ENCODE measurements at regions not wholly inside any gene's neighbourhood (a gene's known extent, or its start where the extent isn't known, plus 50 kb on each side); places are given as distances from the start of the nearest gene placed in this dataset.
"Not testable (repeated sequence)": the region's sequence is repeated elsewhere in the genome, so short reads cannot be mapped to it uniquely, and the experiment has no call there.

DNA sequence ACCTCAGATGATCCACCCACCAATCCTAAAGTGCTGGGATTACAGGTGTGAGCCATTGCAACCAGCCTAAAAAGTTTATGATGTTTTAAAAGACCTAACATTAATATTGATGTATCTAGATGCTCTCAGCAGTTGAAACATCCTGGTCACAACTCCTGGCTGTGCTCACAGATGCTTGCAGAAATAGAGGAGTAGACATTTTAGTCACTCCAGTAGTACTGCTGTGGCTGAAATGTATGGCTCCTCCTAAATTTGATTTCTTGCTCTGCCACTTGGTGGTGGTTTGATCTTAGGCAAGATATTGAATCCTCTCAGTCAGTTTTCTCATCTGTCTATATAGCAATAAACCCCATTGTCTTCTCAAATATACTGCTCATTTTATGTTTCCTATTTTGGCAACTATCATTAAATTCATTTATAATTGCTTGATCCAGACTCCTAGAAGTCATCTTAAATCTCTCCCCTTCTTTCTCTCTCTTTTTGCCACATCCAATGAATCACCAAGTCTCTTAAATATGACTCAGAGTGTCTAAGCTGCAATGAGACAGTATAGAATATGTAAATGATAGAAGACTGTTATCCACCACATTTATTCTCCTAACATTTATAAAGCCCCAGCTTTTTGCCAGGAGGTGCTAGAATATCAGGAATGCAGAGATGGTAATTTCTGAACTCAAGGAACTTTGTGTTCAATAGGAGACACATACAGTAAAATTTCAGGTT lies 78.1 kb upstream of the NRBF2 start:
- H3K27ac ChIP-seq (ENCODE audit: poor library complexity, severe bottlenecking): no peak overlapping the region
- TF ChIP-seq, protein P1, sequence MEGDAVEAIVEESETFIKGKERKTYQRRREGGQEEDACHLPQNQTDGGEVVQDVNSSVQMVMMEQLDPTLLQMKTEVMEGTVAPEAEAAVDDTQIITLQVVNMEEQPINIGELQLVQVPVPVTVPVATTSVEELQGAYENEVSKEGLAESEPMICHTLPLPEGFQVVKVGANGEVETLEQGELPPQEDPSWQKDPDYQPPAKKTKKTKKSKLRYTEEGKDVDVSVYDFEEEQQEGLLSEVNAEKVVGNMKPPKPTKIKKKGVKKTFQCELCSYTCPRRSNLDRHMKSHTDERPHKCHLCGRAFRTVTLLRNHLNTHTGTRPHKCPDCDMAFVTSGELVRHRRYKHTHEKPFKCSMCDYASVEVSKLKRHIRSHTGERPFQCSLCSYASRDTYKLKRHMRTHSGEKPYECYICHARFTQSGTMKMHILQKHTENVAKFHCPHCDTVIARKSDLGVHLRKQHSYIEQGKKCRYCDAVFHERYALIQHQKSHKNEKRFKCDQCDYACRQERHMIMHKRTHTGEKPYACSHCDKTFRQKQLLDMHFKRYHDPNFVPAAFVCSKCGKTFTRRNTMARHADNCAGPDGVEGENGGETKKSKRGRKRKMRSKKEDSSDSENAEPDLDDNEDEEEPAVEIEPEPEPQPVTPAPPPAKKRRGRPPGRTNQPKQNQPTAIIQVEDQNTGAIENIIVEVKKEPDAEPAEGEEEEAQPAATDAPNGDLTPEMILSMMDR (IDR thresholded peaks at IDR 0.05; ENCODE audit: poor library complexity, severe bottlenecking): no peak
- H3K36me3 ChIP-seq (ENCODE audit: low read depth): no peaks in the 10 kb centered on the region
- peaks cover 6% of the 10 kb centered on the region for H3K27me3 ChIP-seq (ENCODE audit: insufficient read depth, poor library complexity, severe bottlenecking)
- DNase-seq (ENCODE audit: low spot score) (no peak), ATAC-seq (ENCODE audit: low read depth) (peak; percentile 53; the same call in 1 of the 3 replicates)
- peaks cover 5% of the 10 kb centered on the region for H3K4me1 ChIP-seq (ENCODE audit: insufficient read depth, poor library complexity, severe bottlenecking)
- H3K9me3 ChIP-seq (ENCODE audit: severe bottlenecking): no peaks in the 10 kb centered on the region
- H3K4me3 ChIP-seq (ENCODE audit: severe bottlenecking): no peak overlapping the region

DNA sequence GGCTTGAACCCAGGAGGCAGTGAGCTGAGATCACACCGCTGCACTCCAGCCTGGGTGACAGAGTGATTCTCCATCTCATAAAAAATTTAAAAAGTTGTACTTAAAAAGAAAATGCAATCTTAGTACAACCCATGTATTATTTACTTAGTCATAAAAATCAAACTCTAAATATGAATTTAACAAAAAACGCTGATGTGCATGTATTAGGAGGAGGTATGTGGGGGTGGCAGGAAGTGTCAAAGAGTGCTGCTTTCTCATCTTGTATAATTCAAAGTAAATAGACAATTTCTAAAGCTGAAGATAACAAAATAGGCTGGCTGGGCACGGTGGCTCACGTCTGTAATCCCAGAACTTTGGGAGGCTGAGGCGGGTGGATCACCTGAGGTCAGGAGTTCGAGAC lies 81.0 kb upstream of the NRBF2 start:
- peaks cover 13% of the 10 kb centered on the region for H3K27me3 ChIP-seq (ENCODE audit: insufficient read depth, poor library complexity, severe bottlenecking)
- DNase-seq (ENCODE audit: low spot score): no peak
- ATAC-seq (ENCODE audit: low read depth): no peak
- no peak overlapping the region for H3K27ac ChIP-seq (ENCODE audit: poor library complexity, severe bottlenecking)
- no peak overlapping the region for H3K4me3 ChIP-seq (ENCODE audit: severe bottlenecking)
- no peaks in the 10 kb centered on the region for H3K9me3 ChIP-seq (ENCODE audit: severe bottlenecking)
- H3K36me3 ChIP-seq (ENCODE audit: low read depth): no peaks in the 10 kb centered on the region
- TF ChIP-seq, protein P1 (IDR thresholded peaks at IDR 0.05; ENCODE audit: poor library complexity, severe bottlenecking): no peak
- peaks cover 5% of the 10 kb centered on the region for H3K4me1 ChIP-seq (ENCODE audit: insufficient read depth, poor library complexity, severe bottlenecking)

DNA sequence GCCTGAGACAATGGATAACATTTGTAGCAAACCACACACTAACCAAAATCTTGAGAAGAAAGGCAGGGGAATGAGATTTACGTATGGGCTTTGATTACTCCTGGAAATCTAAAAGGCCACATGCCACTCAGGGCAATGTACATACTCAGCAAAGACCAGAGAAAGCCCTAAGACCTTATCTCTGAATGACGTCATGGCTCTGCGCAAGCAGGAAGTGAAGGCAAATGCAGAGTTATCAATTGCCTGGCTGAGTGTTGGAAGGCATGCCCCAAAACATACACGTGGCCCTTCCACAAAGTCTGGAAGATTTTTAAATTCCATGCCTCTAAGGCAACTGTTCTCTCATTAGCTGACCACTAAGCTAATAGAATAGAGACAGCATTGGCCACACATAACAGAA lies 90.9 kb upstream of the NRBF2 start:
- H3K27ac ChIP-seq (ENCODE audit: poor library complexity, severe bottlenecking): no peak overlapping the region
- no peak for DNase-seq (ENCODE audit: low spot score)
- no peaks in the 10 kb centered on the region for H3K4me1 ChIP-seq (ENCODE audit: insufficient read depth, poor library complexity, severe bottlenecking)
- H3K36me3 ChIP-seq (ENCODE audit: low read depth): no peaks in the 10 kb centered on the region
- peaks cover 6% of the 10 kb centered on the region for H3K27me3 ChIP-seq (ENCODE audit: insufficient read depth, poor library complexity, severe bottlenecking)
- H3K4me3 ChIP-seq (ENCODE audit: severe bottlenecking): no peak overlapping the region
- TF ChIP-seq, protein P1 (IDR thresholded peaks at IDR 0.05; ENCODE audit: poor library complexity, severe bottlenecking): no peak
- H3K9me3 ChIP-seq (ENCODE audit: severe bottlenecking): peaks cover 6% of the 10 kb centered on the region
- ATAC-seq (ENCODE audit: low read depth): no peak

DNA sequence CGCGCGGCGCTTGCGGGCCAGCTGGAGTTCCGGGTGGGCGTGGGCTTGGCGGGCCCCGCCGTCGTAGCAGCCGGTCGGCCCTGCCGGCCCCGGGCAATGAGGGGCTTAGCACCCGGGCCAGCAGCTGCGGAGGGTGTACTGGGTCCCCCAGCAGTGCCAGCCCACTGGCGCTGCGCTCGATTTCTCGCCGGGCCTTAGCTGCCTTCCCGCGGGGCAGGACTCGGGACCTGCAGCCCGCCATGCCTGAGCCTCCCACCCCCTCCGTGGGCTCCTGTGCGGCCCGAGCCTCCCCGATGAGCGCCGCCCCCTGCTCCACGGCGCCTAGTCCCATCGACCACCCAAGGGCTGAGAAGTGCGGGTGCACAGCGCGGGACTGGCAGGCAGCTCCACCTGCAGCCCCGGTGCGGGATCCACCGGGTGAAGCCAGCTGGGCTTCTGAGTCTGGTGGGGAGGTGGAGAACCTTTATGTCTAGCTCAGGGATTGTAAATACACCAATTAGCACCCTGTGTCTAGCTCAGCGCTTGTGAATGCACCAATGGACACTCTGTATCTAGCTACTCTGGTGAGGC lies 99.4 kb upstream of the NRBF2 start:
- DNase-seq (ENCODE audit: low spot score); H3K27me3 ChIP-seq (ENCODE audit: insufficient read depth, poor library complexity, severe bottlenecking); H3K9me3 ChIP-seq (ENCODE audit: severe bottlenecking); H3K27ac ChIP-seq (ENCODE audit: poor library complexity, severe bottlenecking); H3K36me3 ChIP-seq (ENCODE audit: low read depth); H3K4me1 ChIP-seq (ENCODE audit: insufficient read depth, poor library complexity, severe bottlenecking); ATAC-seq (ENCODE audit: low read depth); H3K4me3 ChIP-seq (ENCODE audit: severe bottlenecking): not testable (repeated sequence)

DNA sequence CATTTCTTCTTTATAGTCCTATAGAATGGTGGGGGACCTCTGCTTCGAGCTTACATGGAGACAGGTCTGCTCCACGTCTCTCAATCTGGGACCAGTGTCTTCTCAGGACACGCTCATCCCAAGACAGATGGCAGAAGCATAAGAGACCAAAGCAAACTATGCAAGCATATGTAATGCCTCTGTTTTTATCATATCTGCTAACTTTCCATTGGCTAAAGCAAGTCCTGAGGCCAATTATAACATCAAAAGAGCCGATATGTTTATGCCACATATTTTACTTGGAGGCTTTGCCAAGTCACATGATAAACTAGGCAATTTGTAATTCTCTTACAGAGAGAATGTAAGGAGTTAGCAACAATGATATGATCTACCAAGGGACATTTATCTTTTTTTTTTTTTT lies 102.6 kb upstream of the NRBF2 start:
- H3K36me3 ChIP-seq (ENCODE audit: low read depth): no peaks in the 10 kb centered on the region
- H3K4me1 ChIP-seq (ENCODE audit: insufficient read depth, poor library complexity, severe bottlenecking): no peaks in the 10 kb centered on the region
- H3K27me3 ChIP-seq (ENCODE audit: insufficient read depth, poor library complexity, severe bottlenecking): peaks cover 4% of the 10 kb centered on the region
- H3K4me3 ChIP-seq (ENCODE audit: severe bottlenecking): no peak overlapping the region
- ATAC-seq (ENCODE audit: low read depth): no peak
- H3K27ac ChIP-seq (ENCODE audit: poor library complexity, severe bottlenecking): no peak overlapping the region
- no peak for DNase-seq (ENCODE audit: low spot score)
- H3K9me3 ChIP-seq (ENCODE audit: severe bottlenecking): no peaks in the 10 kb centered on the region
- TF ChIP-seq, protein P1 (IDR thresholded peaks at IDR 0.05; ENCODE audit: poor library complexity, severe bottlenecking): no peak

All from RWPE2 (cell line).